ENCODE measurements at regions not wholly inside any gene's neighbourhood (a gene's known extent, or its start where the extent isn't known, plus 50 kb on each side); places are given as distances from the start of the nearest gene placed in this dataset.

GRCh38 chr1:244337839-244338238 lies 113.9 kb downstream of the ADSS2 start:
- H3K36me3 ChIP-seq (ENCODE audit: control insufficient read depth, insufficient read depth, low read length) = no peaks in the 10 kb centered on the region
- ChIA-PET CTCF (no interaction called here), POLR2A (no interaction called here)
- TF ChIP-seq POLR2AphosphoS5 (IDR thresholded peaks at IDR 0.05; ENCODE audit: low read depth, low read length) (no peak), CTCF (IDR thresholded peaks at IDR 0.05) (no peak), TCF7L2 (IDR thresholded peaks at IDR 0.05; ENCODE audit: low read depth, low read length) (no peak), SIN3A (IDR thresholded peaks at IDR 0.05; ENCODE audit: borderline replicate concordance, insufficient read depth, low read depth, low read length) (no peak)
- TF ChIP-seq, protein P1, sequence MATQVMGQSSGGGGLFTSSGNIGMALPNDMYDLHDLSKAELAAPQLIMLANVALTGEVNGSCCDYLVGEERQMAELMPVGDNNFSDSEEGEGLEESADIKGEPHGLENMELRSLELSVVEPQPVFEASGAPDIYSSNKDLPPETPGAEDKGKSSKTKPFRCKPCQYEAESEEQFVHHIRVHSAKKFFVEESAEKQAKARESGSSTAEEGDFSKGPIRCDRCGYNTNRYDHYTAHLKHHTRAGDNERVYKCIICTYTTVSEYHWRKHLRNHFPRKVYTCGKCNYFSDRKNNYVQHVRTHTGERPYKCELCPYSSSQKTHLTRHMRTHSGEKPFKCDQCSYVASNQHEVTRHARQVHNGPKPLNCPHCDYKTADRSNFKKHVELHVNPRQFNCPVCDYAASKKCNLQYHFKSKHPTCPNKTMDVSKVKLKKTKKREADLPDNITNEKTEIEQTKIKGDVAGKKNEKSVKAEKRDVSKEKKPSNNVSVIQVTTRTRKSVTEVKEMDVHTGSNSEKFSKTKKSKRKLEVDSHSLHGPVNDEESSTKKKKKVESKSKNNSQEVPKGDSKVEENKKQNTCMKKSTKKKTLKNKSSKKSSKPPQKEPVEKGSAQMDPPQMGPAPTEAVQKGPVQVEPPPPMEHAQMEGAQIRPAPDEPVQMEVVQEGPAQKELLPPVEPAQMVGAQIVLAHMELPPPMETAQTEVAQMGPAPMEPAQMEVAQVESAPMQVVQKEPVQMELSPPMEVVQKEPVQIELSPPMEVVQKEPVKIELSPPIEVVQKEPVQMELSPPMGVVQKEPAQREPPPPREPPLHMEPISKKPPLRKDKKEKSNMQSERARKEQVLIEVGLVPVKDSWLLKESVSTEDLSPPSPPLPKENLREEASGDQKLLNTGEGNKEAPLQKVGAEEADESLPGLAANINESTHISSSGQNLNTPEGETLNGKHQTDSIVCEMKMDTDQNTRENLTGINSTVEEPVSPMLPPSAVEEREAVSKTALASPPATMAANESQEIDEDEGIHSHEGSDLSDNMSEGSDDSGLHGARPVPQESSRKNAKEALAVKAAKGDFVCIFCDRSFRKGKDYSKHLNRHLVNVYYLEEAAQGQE (IDR thresholded peaks at IDR 0.05; ENCODE audit: insufficient read depth in 1 of 2, low read depth in 2 of 2, low read length in 1 of 2) = no peak
- BruUV-seq (replicated peaks) = no TSS peak
- 0 out of 2 replicates have a peak, but pooled peaks cover 3% of the 10 kb centered on the region for H3K4me1 ChIP-seq (ENCODE audit: control insufficient read depth, insufficient read depth, low read length)
- H3K27me3 ChIP-seq (ENCODE audit: control insufficient read depth, insufficient read depth, low read length) = no peaks in the 10 kb centered on the region
- no peak for ATAC-seq
- no peak overlapping the region for H3K27ac ChIP-seq (ENCODE audit: low read length)
- in situ Hi-C loops (cut with HindIII; ENCODE audit: low pct_unique_long_range_greater_than_20kb, low sequenced_read_pairs) (no loop called here), intact Hi-C loops (cut with micrococcal nuclease; ENCODE audit: unreplicated experiment) (no loop called here)
- H3K9me3 ChIP-seq (ENCODE audit: control insufficient read depth, insufficient read depth, low read depth, low read length) = no peaks in the 10 kb centered on the region
- no peak for DNase-seq (ENCODE audit: low read depth, low spot score)
- H3K4me3 ChIP-seq (ENCODE audit: low read depth in 2 of 2, low read length in 2 of 2) = no peak overlapping the region

- DNase-seq (ENCODE audit: low read depth, low spot score) = no peak
- Histone ChIP-seq H3K27me3 (ENCODE audit: control insufficient read depth, insufficient read depth, low read length) (no peaks in the 10 kb centered on the region), H3K4me1 (ENCODE audit: control insufficient read depth, insufficient read depth, low read length) (0 out of 2 replicates have a peak, but pooled peaks cover 3% of the 10 kb centered on the region), H3K9me3 (ENCODE audit: control insufficient read depth, insufficient read depth, low read depth, low read length) (no peaks in the 10 kb centered on the region), H3K27ac (ENCODE audit: low read length) (no peak overlapping the region), H3K36me3 (ENCODE audit: control insufficient read depth, insufficient read depth, low read length) (no peaks in the 10 kb centered on the region), H3K4me3 (ENCODE audit: low read depth in 2 of 2, low read length in 2 of 2) (no peak overlapping the region)
- intact Hi-C loops (cut with micrococcal nuclease; ENCODE audit: unreplicated experiment) = no loop called here
- TF ChIP-seq, protein P1 (IDR thresholded peaks at IDR 0.05; ENCODE audit: insufficient read depth in 1 of 2, low read depth in 2 of 2, low read length in 1 of 2) = no peak
- TF ChIP-seq TCF7L2 (IDR thresholded peaks at IDR 0.05; ENCODE audit: low read depth, low read length) (no peak), SIN3A (IDR thresholded peaks at IDR 0.05; ENCODE audit: borderline replicate concordance, insufficient read depth, low read depth, low read length) (no peak), POLR2AphosphoS5 (IDR thresholded peaks at IDR 0.05; ENCODE audit: low read depth, low read length) (no peak), CTCF (IDR thresholded peaks at IDR 0.05) (no peak)
- no peak; the same call in 1 of the 2 replicates for ATAC-seq
- no TSS peak for BruUV-seq (replicated peaks)
- in situ Hi-C loops (cut with HindIII; ENCODE audit: low pct_unique_long_range_greater_than_20kb, low sequenced_read_pairs) = no loop called here
- CTCF ChIA-PET = no interaction called here
- POLR2A ChIA-PET = no interaction called here
Measured at GRCh38 chr1:244339073-244339692, 112.5 kb downstream of the ADSS2 start.

Measured in Panc1 (cell line).